K562 (cell line): ENCODE measurements at regions not wholly inside any gene's neighbourhood (a gene's known extent, or its start where the extent isn't known, plus 50 kb on each side); places are given as distances from the start of the nearest gene placed in this dataset.

Experiments
- ATAC-seq: fragments of 200-7000 bp; cut with Tn5 transposase; 3 replicates; pipeline ENCODE4 v1.9.1; 2020; ENCODE audit warnings: moderate library complexity
- BruUV-seq: library from RNA; stranded (reverse); fragments of 400-500 nt; replicated peaks from 2 replicates; lab custom pipeline; 2021; lab: Mats Ljungman, UMichigan
- CTCF ChIA-PET: fragments of 300-600 bp; formaldehyde crosslinking; extraction: SDS; loops from one replicate; lab custom pipeline; 2021; ENCODE audit warnings: low intra/inter-chr PET ratio; lab: Yijun Ruan, JAX
- POLR2A ChIA-PET: fragments of 300-600, 350-650 bp; sonication (Branson Sonifier 250); formaldehyde crosslinking; extraction: SDS; loops from one replicate; lab custom pipeline; 2021; ENCODE audit warnings: antibody characterized with exemption, inconsistent platforms; lab: Yijun Ruan, JAX
- DNase-seq, 4 experiments: peaks; one replicate each; pipeline versions ENCODE4 v3.0.0 to v3.0.0-alpha.2; 2011 to 2018; ENCODE audit warnings: low spot score in 3 of 4, mixed read lengths in 3 of 4; ENCODE audit errors: extremely low read depth in 1 of 4
- FAIRE-seq: peaks from 2 replicates; lab custom pipeline; 2011; peaks lifted over from hg19 to GRCh38; lab: Jason Lieb, UNC
- H2AFZ ChIP-seq: 2 replicates; pipeline ENCODE4 v1.6.0; 2011; ENCODE audit warnings: low read depth, low read length, control low read depth, inconsistent platforms
- H3K27ac ChIP-seq: fragments of 200-600 bp; 3 replicates; pipeline ENCODE4 v1.8.0; 2011; ENCODE audit warnings: low read depth, mild to moderate bottlenecking, control low read depth, inconsistent platforms, low read length, moderate library complexity, mixed read lengths; ENCODE audit errors: extremely low read depth
- H3K27me3 ChIP-seq, 2 experiments: fragments of 300-600 bp in 1 of 2; 2 replicates in 1 of 2; 3 replicates in 1 of 2; pipeline versions ENCODE4 v1.6.0 to v1.8.0; 2011; ENCODE audit warnings: inconsistent platforms in 2 of 2, low read length in 2 of 2, mild to moderate bottlenecking in 1 of 2, mixed read lengths in 1 of 2, moderate library complexity in 1 of 2; ENCODE audit not compliant: control insufficient read depth in 2 of 2, insufficient read depth in 2 of 2
- H3K36me3 ChIP-seq: fragments of 300-600 bp; 3 replicates; pipeline ENCODE4 v1.8.0; 2011; ENCODE audit warnings: mild to moderate bottlenecking, low read length, inconsistent platforms; ENCODE audit not compliant: control insufficient read depth, insufficient read depth
- H3K4me1 ChIP-seq, 2 experiments: fragments of 200-600 bp in 1 of 2; replicated peaks in 1 of 2; 2 replicates in 1 of 2; 3 replicates in 1 of 2; pipeline versions ENCODE4 v1.5.1 to v1.8.0; 2011; ENCODE audit warnings: inconsistent platforms in 2 of 2, low read length in 2 of 2, mild to moderate bottlenecking in 1 of 2, mixed read lengths in 1 of 2, moderate library complexity in 1 of 2; ENCODE audit not compliant: control insufficient read depth in 2 of 2, insufficient read depth in 2 of 2
- H3K4me2 ChIP-seq: 2 replicates; pipeline ENCODE4 v1.6.1; 2011; ENCODE audit warnings: low read length, control low read depth, inconsistent platforms, mixed read lengths; ENCODE audit not compliant: insufficient read depth
- H3K4me3 ChIP-seq: fragments of 200-600 bp; sonication (generic), shearing (Covaris generic); 2 replicates; pipeline ENCODE4 v1.5.1; 2016; ENCODE audit warnings: control low read depth, inconsistent platforms
- H3K79me2 ChIP-seq: fragments of 200-600 bp; 3 replicates; pipeline ENCODE4 v1.8.0; 2011; ENCODE audit warnings: low read length, inconsistent platforms; ENCODE audit not compliant: control insufficient read depth, insufficient read depth
- H3K9ac ChIP-seq, 2 experiments: 2 replicates each; pipeline versions ENCODE4 v1.6.0 to v1.6.1; 2011; ENCODE audit warnings: low read depth in 2 of 2, low read length in 2 of 2, control low read depth in 1 of 2, inconsistent platforms in 1 of 2, mild to moderate bottlenecking in 1 of 2, mixed read lengths in 1 of 2; ENCODE audit not compliant: insufficient read depth in 1 of 2
- H3K9me1 ChIP-seq: one replicate; pipeline ENCODE4 v1.6.0; 2011; ENCODE audit warnings: inconsistent platforms, mild to moderate bottlenecking, low read length, moderate library complexity; ENCODE audit not compliant: control insufficient read depth, insufficient read depth
- H3K9me3 ChIP-seq: replicated peaks from 2 replicates; pipeline ENCODE4 v1.5.1; 2011; ENCODE audit warnings: low read depth, low read length, inconsistent platforms; ENCODE audit not compliant: control insufficient read depth, insufficient read depth
- H4K20me1 ChIP-seq: replicated peaks from 2 replicates; pipeline ENCODE4 v1.6.1; 2011; ENCODE audit warnings: low read length, inconsistent platforms, mixed read lengths; ENCODE audit not compliant: control insufficient read depth, insufficient read depth
- DIDO1 ChIP-seq: fragments of 450-650 bp; IDR thresholded peaks from 2 replicates; pipeline ENCODE4 v1.6.1; 2016; ENCODE audit warnings: low read depth, missing biosample characterization, missing genetic modification characterization
- RAD51 ChIP-seq: fragments of 450-650 bp; IDR thresholded peaks from 2 replicates; pipeline ENCODE4 v1.7.1; 2016; ENCODE audit warnings: low read depth, mild to moderate bottlenecking, borderline replicate concordance
- USF2 ChIP-seq: sonication (generic); formaldehyde crosslinking; IDR thresholded peaks from 2 replicates; pipeline ENCODE4 v1.5.0; 2020; ENCODE audit warnings: missing genetic modification reagents
- ZNF316 ChIP-seq: fragments of 450-650 bp; IDR thresholded peaks from 2 replicates; pipeline ENCODE4 v1.6.1; 2016
- WGBS: fragments of 100-300 bp; shearing (Covaris generic); methylation state at CpG from one replicate; pipeline ENCODE4 v1.1.6; 2016; ENCODE audit warnings: low coverage, mixed read lengths; ENCODE audit not compliant: insufficient coverage; ENCODE audit errors: missing lambda C conversion rate; 5-methylcytosine and 5-hydroxymethylcytosine counted together
- in situ Hi-C: fragments of 300-500 bp; cut with MboI; formaldehyde crosslinking; loops from 4 replicates; pipeline ENCODE4 v1.15.0; 2018; ENCODE audit warnings: inconsistent platforms, mixed read lengths
- intact Hi-C: fragments of 100-400 bp; cut with micrococcal nuclease; formaldehyde crosslinking; loops from 2 replicates; pipeline ENCODE4 v1.14.2; 2022

- Histone ChIP-seq H3K4me1 (no peaks in the 10 kb centered on the region), H3K27ac (no peak overlapping the region), H3K9ac (no peak overlapping the region), H3K9me3 (no peaks in the 10 kb centered on the region), H3K36me3 (no peaks in the 10 kb centered on the region), H4K20me1 (no peaks in the 10 kb centered on the region; the same call in 1 of the 2 replicates), H2AFZ (no peak overlapping the region), H3K4me2 (no peak overlapping the region), H3K4me3 (no peak overlapping the region), H3K9me1 (no peaks in the 10 kb centered on the region), H3K27me3 (peaks cover 30 to 50% of the 10 kb centered on the region in 2 experiments), H3K79me2 (no peaks in the 10 kb centered on the region)
- intact Hi-C loops = no loop called here
- TF ChIP-seq DIDO1 (tag) (no peak), USF2 (CRISPR knock-in tag) (0 out of 2 replicates have a peak, but pooled peaks have one; percentile 29), RAD51 (0 out of 2 replicates have a peak, but pooled peaks have one; percentile 28), ZNF316 (0 out of 2 replicates have a peak, but pooled peaks have one; percentile 8)
- DNase-seq (no peak), ATAC-seq (no peak), FAIRE-seq (no peak)
- WGBS = 1% methylated on average over 18 of the region's 18 CpGs
- no TSS peak for BruUV-seq
- in situ Hi-C loops = no loop called here
- CTCF ChIA-PET = no interaction called here
- POLR2A ChIA-PET = interaction anchor here (0.6 to 1.6 kb wide), 5 partner anchors 8 to 122 kb away, joined by 3 to 7 read pairs (median 4); no protein-coding TSS in a partner anchor
Measured at GRCh38 chr1:47558601-47559593, 121.1 kb downstream of the FOXD2 start.
